PFSK-1 (cell line): ENCODE measurements at regions not wholly inside any gene's neighbourhood (a gene's known extent, or its start where the extent isn't known, plus 50 kb on each side); places are given as distances from the start of the nearest gene placed in this dataset.

Experiments used
- FOXP2 ChIP-seq: optimal IDR thresholded peaks from 2 replicates; pipeline ENCODE3; 2011; ENCODE audit warnings: borderline replicate concordance, control low read depth, inconsistent platforms; ENCODE audit not compliant: insufficient read depth; ENCODE audit errors: extremely low read length, extremely low read depth
- POLR2AphosphoS5 ChIP-seq: IDR thresholded peaks from 2 replicates; pipeline ENCODE4 v1.6.1; 2012; ENCODE audit warnings: low read depth, mild to moderate bottlenecking, control low read depth, low read length, moderate library complexity
- REST ChIP-seq, 2 experiments: IDR thresholded peaks; 2 replicates each; pipeline versions ENCODE4 v1.6.1 to v1.8.0; 2011 to 2012; ENCODE audit warnings: low read depth in 2 of 2, low read length in 2 of 2, control low read depth in 1 of 2, inconsistent platforms in 1 of 2, mild to moderate bottlenecking in 1 of 2, moderate library complexity in 1 of 2; ENCODE audit not compliant: insufficient read depth in 1 of 2
- SIN3A ChIP-seq: IDR thresholded peaks from 2 replicates; pipeline ENCODE4 v1.6.1; 2012; ENCODE audit warnings: mild to moderate bottlenecking, low read length, moderate library complexity, borderline replicate concordance; ENCODE audit not compliant: insufficient read depth
- TAF1 ChIP-seq: IDR thresholded peaks from 2 replicates; pipeline ENCODE4 v1.6.1; 2012; ENCODE audit warnings: low read length, control low read depth, borderline replicate concordance; ENCODE audit not compliant: insufficient read depth

- TF ChIP-seq POLR2AphosphoS5 (no peak), SIN3A (no peak), TAF1 (no peak), FOXP2 (no peak), REST (IDR thresholded peaks at IDR 0.05; ENCODE audit: insufficient read depth in 1 of 2, low read depth in 2 of 2, low read length in 2 of 2) (no peak)
Measured at GRCh38 chr9:105176194-105176593, 68.3 kb upstream of the SLC44A1 start.
